Stromal cell of bone marrow (primary cell): ENCODE measurements at regions not wholly inside any gene's neighbourhood (a gene's known extent, or its start where the extent isn't known, plus 50 kb on each side); places are given as distances from the start of the nearest gene placed in this dataset.

ENCODE experiments used
- DNase-seq: peaks from one replicate; pipeline ENCODE4 v3.0.0-alpha.2; 2012; ENCODE audit warnings: low read depth

DNA sequence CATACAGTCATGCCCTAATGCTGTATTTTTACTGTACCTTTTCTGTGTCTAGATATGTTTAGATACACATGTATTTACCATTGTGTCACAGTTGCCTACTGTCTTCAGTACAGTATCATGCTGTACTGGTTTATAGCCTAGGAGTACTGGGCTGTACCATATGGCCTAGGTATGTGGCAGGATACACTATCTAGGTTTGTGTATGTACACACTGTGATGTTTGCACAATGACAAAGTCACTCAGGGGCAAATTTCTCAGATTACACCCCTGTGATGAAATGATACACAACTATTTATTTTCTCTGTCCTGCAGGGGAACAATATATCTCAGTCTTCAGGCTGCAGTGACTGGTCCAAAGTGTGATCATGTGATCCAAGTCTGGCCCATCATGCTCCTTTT, 1076.1 kb downstream of the VRK1 start:
- no peak for DNase-seq

DNA sequence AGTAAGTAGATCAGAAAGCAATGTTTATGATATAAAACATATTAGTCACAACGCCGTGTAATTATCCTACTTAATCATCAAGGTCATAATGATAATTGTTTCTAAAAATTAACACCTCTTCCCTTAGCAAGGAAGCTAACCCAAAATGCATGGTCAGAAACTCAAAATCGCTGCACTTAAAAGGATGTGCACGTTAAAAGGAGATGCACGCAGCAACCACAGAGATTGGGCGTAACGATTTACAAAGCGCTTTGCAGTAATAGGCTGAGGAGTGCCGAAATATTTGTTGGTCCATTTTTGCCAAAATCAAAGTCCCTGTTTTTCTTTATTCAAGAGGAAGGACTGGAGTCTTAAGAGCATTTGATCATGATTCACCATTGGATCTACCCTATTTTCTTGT, 1077.2 kb downstream of the VRK1 start:
- DNase-seq: no peak

DNA sequence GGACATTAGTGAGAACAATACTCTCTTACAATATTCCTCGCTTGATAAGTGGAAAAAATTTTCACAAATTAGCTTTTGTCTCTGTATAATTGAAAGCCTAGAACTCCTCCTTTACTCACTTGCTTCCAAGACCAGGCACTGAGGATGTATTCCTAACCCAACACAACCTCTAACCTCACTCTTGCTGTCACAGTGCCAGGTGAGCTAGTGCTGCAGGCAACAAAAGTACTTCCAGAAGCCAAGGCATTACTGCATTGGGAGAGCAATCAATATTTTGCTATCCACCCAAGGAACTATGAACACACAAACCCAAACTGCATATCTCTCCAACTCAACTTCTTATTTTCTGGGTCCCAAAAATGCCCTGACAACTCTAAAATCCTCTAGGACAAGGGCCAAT, 1081.0 kb downstream of the VRK1 start:
- DNase-seq: no peak

DNA sequence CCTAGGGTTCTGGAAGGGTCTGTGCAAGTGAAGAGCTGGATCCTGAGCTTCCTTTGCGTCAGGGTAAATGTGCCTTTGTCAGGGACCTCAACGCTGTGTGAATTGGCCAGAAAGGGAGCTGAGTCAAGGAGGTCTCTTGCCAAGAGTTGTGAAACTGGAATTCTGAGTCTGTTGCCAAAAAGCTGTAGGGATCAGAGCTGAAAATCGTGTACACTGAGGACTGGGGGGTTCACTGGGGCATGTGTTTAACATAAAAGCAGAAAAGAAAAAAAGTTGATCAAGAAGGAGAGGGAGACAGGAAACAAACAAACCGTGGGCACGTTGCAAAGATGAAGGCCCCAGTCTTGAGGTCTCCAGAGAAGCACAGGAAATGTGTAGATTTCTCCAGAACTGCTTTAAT, 1081.5 kb downstream of the VRK1 start:
- peak; percentile 33 for DNase-seq

DNA sequence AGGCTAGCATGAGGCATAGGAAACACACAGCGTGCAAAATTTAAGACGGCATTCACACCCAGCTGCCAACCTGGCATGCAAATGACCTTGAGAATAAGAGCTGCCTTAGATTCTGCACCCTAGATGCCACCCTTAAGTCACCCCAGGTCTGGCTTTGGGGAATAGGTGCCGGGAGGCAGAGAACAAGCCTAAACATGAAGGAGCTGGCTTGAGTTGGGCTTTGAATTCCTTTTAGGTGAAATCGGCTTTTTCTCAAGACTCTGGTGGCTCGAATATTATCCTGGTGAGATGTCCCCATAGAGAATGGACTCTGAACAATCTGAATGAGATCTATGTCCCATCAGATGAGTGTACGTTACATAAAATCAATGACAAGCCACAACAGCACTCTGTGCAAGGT, 1090.5 kb downstream of the VRK1 start:
- no peak for DNase-seq

DNA sequence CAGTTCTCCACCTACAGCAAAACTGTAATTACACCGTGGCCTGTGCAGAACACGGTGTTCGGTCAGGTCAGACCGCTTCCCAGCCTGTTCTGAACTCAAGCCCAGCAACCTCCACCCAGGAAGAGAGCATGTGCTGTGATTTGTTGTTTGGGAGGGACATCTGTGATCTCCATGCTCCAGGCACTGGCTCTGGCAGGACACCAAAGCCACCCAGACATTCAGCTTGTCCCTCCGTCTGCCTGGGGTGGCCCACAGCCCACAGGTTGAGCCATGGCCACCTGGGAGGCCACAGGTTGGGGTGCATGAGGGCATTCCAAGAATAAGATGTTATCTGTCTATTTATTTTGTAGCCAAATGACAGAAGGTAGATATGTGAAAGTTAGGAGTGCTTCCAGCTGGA, 1091.1 kb downstream of the VRK1 start:
- DNase-seq: no peak

DNA sequence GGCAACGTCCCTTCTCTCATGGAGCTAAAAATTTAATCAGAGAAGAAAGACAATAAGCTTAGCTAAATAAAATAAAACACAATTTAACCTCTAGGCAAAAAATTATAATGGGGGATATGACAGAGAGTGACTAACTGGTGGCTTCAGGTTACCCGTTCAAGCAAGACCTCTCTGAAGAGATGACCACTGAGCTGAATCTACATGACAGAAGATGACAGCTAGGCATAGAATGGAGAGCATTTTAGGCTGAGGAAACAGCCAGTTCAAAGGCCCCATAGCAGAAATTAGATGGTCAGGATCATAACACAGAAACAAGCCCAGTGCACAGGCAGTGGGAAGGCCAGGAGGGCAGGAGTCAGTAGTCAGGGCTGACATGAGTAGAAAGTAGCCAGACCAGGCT, 1094.3 kb downstream of the VRK1 start:
- DNase-seq: no peak

DNA sequence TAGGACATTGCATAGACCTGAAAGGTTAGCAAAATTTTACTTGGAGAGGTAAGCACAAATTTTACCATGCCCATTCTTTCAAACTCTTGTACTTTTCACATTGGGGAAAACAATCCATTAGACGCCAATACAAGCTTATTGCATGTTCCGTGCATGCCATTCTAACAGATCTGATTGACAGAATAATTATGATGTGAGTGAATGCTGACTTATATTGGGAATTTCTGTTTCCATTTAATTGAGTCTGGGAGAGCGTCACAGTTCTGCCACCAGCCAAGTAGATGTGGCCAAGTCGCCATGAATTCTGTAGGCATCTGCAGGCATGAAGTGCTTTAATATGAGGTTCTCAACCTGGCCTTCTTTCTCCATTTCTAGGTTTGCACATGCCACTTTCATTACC, 1097.4 kb downstream of the VRK1 start:
- DNase-seq: no peak

DNA sequence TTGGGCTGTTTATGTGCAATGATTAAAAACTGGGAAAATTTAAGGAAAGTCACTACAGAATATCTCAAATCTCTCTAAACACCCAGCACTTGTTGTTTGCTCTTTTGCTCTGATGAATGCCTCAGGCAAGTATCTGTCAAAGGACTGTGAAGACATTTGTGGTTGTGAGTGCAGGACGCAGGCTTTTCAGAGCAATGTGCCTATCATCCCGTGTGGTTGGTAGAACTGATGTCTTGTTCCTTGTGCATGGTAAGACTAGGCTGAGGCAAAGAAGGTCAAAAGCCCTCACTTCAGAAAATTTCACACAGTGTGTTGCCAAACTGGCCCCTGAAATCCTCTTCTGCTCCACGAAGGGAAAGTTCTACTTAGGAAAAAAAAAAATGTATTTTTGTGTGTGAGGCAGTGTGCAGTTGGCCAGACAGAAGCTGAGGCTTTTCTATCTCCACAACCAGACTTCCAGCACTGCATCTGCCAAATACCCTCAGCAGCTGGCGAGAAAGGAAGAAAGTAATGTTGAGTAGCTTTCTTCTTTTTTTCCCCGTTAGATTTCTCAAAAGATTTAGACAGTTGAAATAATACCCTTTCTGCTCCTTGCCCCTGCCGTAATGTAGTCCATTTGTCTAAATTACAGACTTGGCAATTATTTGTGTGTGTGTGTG, 1103.1 kb downstream of the VRK1 start:
- DNase-seq: no peak

DNA sequence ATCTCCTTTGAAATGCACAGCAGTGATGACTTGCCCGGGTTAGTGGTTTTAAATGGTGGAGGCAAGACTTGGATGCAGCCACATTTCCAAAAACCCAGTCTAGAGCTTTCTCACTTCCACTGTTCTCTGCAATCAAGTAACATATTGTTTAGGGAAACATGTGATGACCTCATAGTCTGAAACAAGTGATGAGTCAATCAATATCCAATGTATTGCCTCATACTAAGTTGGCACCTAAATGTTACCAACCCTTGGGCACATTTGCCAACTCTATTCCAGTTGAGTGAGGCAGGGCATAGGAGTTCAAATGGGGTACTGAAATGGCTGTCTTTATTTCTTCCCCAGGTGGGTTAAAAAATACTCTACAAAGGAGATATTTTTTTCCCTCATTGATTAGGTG, 1105.4 kb downstream of the VRK1 start:
- no peak for DNase-seq

DNA sequence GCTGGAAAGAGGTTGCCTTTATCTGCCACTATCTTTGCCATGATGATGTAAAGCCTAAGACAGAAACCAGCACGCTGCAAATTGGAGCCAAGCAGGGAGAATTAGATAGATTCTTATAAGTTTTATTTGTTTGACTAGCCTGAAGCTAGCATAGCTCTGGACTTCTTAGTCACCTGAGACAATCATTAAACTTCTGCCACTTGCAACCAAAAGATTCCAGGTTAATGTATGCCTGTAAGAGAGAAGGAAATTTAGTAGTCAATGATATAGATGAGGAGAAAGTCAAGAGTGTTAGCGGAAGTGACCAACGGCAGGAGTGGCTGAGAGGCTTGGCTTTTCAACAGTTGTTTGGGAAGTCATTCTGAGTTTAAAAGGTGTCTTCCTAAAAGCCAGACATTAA, 1106.6 kb downstream of the VRK1 start:
- no peak for DNase-seq

DNA sequence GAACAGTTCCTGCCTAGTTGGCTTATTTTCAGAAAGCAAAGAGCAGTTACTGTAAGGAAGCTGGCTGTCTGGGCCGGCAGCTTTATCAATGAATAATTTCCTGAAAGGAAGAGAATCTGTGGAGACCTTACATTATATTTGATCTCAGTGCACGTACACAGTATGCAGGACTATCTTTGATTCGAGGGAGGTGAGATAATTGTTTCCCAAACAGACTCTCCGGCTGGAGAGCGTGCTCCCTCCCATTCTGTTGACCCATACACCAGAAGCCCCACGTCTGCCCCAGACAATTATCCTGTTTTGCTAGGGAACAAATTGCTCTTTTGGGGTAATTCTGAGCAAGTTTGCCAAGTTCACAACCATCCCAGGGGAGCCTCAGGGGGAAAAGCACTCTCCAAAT, 1115.0 kb downstream of the VRK1 start:
- no peak for DNase-seq

DNA sequence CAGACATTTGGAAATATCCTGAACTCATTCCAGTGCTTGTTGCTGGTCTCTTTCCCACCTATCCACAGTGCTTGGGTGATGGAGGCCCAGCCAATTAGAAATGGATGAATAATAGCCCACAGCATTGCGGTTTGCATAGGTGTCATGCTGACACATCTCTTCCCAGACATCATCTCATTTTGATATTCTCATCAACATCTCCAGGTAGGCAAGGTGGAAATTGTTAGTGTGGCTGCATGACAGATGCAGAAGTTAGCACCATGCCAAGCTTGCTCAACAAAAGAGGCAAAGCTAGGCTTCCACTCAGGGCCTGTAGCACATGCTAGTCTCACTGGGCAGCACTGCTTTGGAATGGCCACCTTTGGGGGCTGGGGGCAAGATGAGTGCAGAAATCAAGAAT, 1118.9 kb downstream of the VRK1 start:
- DNase-seq: no peak

DNA sequence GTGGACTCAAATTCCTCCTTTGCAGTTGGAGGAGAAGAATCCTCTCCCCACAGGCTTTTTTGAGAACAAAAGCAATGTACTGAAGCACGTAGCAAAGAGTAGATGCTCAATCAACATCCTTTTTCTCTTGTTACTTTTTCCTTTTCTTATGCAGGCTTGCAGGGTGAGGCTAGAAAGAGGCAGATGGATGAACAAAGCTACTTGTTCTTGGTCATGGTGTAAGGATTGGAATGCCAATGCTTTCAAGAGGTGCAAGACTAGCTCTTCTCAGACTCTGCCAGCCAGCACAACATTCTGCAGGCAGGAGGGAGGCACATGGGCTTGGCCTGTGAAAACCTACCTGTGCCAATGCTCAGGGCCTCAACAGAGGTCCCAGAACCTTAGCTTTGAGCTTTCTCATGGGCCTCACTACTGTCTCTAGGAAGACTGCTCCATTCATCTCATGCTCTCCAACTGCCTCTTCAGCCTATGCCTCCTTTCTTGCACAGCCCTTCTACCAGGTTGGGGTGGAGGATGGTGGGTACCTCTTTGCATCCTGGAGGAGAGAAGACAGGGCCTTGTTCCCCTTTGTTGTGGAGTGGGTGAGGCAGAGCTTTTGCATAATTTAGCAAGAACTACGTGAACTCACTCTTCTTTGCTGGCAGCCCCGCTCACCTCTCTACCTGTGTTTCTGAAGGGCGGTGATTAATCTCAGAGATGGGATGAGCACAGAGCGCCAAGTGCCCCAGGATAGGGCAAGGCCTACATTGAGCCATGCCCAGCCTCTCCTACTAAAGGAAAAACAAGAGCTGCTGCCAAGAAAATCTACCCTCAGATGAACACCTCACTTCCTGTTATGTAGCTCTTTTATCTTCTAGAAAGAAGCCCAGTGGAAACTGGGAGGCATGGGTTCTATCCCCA, 1119.7 kb downstream of the VRK1 start:
- DNase-seq: no peak

DNA sequence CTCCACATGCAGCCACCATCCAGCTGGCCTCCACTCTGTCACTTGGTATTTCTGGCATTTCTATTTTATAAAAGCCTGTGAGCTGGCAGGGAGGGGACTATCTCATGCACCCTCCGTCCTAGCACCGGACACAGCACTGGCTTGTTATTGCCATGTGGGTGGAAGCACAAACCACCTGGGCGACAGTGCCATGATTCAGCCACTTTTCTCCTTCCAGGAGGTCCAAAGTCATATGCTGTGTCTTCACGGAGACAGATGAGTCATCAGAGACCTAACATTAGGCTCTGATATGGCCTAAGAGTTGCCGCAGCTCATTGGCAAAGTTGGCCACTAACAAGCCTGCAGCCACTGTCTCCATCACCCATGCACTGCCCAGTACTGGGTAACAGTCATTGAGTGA, 1123.0 kb downstream of the VRK1 start:
- no peak for DNase-seq

DNA sequence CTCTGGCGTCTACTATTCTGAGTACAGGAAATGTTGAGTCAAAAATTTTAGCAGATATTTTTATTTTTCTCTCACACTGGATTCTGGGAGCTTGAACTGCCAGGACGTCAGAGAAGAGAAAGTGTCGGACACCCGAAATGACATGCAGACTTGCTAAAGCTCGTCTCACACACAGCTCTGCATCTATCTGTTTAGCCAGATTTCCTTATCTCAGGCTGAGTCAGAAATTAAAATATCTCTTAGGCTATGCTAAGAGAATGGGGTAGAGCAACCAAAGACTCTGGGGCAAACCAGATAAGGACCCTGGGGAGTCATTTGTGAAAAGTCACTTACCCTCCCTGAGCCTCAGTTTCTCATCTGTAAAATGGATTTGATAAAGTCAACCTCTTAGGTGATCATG, 1124.1 kb downstream of the VRK1 start:
- no peak for DNase-seq

DNA sequence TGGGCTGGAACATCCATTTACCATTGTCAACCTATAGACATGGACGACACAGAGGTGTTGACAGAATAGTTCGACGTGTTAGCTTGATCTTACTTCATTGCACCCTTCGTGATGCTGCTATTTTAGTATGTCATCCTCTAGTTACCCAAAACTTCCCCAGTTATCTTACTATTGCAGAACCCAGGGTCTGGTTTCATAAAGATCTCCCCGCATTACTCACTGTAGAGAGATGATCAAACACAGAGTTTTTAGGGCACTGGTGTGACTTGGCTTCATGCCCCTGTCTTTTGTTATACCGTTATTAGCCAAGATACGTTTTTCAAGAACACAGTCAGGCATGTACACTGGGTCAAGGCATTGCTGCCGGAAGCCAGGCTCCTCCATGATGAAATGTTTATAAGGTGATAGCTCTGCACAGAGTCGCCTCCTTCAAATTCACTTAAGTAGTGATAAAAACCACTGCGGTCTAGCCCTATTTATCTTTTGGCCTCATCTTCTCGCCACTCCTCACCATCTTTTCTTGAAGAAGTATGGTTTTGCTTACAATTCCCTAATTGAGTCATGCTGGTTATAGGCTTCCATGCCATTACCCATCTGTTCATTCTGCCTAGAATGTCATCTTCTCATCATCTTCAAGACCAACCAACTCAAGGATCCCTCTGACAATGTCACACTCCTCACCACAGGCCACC, 1127.9 kb downstream of the VRK1 start:
- no peak for DNase-seq

DNA sequence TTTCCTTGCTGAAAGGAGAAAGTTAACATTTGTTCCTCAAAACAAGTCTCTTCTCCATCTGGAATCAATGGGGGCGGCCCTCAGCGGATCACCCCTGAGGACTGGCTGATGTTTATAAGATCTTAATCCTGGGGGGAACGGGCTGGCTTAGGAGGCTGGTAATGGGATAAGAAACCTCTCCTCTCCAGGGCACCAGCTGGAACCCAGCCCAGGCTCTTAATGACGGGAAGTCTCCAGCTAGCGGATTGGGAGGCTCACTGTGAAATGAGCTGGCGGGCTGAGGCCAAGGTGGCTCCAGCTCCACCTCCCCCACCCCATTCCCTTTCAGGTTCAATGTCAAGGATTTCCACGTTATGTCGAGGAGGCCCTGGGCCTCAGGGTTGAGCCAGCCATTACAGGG, 1133.0 kb downstream of the VRK1 start:
- no peak for DNase-seq

DNA sequence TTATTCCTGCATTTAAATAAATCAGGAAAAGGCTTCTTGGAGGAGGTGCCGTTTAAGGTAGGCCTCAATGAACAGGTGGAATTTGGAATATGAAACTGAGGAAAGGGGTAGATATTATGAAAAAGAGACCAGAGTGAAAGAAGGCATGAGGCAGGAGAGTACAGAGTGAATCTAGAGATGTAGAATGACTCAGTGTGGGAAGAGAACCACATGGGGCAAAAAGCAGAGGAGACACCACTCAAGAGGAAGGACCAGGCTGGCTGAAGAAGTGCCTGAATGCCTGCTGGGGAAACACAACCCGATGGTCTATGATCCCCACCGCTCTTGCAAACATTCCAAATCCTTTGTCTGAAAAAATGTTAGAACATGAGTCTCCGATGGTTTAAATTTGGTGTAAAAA, 1134.1 kb downstream of the VRK1 start:
- DNase-seq: no peak

DNA sequence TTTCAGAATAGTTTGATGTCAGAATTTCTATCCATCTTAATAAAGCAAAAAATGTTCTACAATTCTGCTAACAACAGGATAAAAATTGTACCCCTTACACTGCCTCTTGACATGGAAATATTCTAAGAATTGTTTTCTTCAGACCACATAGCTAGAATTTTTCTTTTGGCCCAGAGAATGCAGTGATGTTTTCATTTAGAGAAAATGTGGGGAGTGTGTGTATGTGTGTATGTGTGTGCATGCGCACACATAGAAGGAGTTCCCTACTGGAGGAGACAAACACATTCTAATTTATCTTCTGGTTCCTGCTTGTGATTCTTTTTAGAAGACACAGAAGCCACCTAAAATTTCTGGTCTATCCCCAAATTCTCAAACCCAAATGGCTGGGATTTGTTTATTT, 1145.7 kb downstream of the VRK1 start:
- no peak for DNase-seq

DNA sequence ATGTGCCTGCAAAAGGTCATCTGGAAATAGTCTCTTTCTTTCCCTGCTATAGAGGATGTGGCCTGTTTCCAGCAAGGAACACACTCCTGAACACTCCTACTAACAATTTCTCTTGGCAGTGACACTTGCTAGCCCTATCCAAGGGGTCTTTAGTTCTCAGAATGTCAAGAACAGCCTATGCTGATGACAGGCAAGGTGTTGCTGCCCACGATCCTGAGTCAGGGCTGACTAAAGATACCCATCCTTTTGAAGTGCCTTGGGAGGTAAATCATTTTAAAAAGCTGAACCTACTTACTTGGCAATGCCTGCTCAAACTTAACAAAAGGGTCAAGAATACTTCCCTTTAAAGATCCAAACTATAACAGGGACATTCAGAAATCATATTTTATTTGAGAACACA, 1146.4 kb downstream of the VRK1 start:
- DNase-seq: no peak

DNA sequence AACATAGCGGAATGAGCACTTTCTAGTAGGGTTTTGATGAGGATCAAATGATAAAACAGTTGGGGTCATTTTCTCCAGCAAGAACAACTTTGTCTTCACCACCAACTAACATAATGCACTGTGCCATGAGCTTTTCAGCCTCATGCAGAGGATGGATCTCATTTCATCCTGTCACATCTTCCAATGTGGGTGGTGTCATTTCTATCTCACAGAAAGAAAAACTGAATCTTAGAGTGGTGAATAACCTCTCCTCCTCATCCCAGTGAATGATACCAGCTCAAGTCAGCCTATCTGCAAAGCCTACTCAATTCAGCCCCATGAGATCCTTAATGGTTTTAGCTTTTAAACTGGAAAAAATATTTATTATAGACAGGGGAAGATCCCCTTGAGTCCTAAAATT, 1147.2 kb downstream of the VRK1 start:
- DNase-seq: no peak

DNA sequence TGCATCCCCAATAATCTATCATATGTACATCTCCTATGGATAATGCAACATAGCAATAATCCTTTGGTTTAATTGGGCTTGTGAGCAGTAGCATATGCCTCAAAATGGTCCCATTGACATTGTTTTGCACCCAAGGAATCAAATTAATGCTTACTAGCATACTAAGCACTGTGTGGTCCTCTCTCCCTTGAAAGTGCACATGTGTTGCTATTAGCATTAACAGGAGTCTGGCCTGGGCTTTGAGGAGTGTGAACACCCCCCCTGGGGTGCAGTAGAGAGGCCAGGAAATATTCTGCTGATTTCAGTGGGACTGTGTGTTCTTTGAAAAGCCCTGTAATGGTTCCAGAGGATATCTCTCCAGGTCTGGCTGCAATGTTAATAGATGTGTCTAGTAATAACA, 1148.4 kb downstream of the VRK1 start:
- DNase-seq: no peak
